ENCODE measurements at regions not wholly inside any gene's neighbourhood (a gene's known extent, or its start where the extent isn't known, plus 50 kb on each side); places are given as distances from the start of the nearest gene placed in this dataset.

DNA sequence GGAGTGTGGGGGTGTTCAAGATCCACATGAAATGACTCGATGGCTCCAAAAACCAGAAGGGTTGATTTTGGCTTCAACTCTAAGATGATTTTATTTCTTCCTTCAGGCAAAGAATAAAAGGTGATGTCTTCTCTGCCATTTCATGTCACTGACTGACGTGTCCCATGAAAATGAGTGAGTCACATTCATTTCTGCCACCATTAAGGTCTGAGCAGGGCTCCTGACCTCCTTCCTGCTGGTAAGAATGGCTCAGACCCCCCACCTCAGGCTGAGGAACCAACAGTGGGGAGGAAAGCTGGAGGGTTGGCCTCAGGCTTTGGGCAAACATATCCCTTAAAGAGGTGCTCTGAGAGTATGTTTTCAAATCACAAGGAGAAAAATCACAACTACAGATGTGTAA lies 53.9 kb upstream of the ZNF354A start:
- no peaks in the 10 kb centered on the region for H3K9me3 ChIP-seq (ENCODE audit: control insufficient read depth, insufficient read depth, low read depth, low read length)
- TF ChIP-seq, protein P1, sequence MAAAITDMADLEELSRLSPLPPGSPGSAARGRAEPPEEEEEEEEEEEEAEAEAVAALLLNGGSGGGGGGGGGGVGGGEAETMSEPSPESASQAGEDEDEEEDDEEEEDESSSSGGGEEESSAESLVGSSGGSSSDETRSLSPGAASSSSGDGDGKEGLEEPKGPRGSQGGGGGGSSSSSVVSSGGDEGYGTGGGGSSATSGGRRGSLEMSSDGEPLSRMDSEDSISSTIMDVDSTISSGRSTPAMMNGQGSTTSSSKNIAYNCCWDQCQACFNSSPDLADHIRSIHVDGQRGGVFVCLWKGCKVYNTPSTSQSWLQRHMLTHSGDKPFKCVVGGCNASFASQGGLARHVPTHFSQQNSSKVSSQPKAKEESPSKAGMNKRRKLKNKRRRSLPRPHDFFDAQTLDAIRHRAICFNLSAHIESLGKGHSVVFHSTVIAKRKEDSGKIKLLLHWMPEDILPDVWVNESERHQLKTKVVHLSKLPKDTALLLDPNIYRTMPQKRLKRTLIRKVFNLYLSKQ (tag by site-specific recombination; IDR thresholded peaks at IDR 0.05; ENCODE audit: borderline replicate concordance), result no peak
- TF ChIP-seq ZNF341 (tag by site-specific recombination; IDR thresholded peaks at IDR 0.05; ENCODE audit: low read depth), result no peak
- TF ChIP-seq, protein P2, sequence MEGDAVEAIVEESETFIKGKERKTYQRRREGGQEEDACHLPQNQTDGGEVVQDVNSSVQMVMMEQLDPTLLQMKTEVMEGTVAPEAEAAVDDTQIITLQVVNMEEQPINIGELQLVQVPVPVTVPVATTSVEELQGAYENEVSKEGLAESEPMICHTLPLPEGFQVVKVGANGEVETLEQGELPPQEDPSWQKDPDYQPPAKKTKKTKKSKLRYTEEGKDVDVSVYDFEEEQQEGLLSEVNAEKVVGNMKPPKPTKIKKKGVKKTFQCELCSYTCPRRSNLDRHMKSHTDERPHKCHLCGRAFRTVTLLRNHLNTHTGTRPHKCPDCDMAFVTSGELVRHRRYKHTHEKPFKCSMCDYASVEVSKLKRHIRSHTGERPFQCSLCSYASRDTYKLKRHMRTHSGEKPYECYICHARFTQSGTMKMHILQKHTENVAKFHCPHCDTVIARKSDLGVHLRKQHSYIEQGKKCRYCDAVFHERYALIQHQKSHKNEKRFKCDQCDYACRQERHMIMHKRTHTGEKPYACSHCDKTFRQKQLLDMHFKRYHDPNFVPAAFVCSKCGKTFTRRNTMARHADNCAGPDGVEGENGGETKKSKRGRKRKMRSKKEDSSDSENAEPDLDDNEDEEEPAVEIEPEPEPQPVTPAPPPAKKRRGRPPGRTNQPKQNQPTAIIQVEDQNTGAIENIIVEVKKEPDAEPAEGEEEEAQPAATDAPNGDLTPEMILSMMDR (tag by site-specific recombination; IDR thresholded peaks at IDR 0.05), result no peak
- no peak for TF ChIP-seq ZNF624 (tag by site-specific recombination; IDR thresholded peaks at IDR 0.05)
- no peak for TF ChIP-seq HOXA7 (CRISPR knock-in tag; IDR thresholded peaks at IDR 0.05; ENCODE audit: borderline replicate concordance)
- TF ChIP-seq BCL11B (tag by site-specific recombination; IDR thresholded peaks at IDR 0.05; ENCODE audit: low read depth), result no peak
- no peak for TF ChIP-seq ZNF19 (tag by site-specific recombination; IDR thresholded peaks at IDR 0.05; ENCODE audit: low read depth)
- TF ChIP-seq, protein P3, sequence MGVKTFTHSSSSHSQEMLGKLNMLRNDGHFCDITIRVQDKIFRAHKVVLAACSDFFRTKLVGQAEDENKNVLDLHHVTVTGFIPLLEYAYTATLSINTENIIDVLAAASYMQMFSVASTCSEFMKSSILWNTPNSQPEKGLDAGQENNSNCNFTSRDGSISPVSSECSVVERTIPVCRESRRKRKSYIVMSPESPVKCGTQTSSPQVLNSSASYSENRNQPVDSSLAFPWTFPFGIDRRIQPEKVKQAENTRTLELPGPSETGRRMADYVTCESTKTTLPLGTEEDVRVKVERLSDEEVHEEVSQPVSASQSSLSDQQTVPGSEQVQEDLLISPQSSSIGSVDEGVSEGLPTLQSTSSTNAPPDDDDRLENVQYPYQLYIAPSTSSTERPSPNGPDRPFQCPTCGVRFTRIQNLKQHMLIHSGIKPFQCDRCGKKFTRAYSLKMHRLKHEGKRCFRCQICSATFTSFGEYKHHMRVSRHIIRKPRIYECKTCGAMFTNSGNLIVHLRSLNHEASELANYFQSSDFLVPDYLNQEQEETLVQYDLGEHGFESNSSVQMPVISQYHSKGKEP (tag by site-specific recombination; IDR thresholded peaks at IDR 0.05), result no peak
- TF ChIP-seq, protein P4, sequence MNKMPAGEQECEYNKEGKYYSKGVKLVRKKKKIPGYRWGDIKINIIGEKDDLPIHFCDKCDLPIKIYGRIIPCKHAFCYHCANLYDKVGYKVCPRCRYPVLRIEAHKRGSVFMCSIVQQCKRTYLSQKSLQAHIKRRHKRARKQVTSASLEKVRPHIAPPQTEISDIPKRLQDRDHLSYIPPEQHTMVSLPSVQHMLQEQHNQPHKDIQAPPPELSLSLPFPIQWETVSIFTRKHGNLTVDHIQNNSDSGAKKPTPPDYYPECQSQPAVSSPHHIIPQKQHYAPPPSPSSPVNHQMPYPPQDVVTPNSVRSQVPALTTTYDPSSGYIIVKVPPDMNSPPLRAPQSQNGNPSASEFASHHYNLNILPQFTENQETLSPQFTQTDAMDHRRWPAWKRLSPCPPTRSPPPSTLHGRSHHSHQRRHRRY (tag by site-specific recombination; IDR thresholded peaks at IDR 0.05), result no peak
- no peak for TF ChIP-seq REPIN1 (tag by site-specific recombination; IDR thresholded peaks at IDR 0.05; ENCODE audit: low read depth)
- no peak for TF ChIP-seq ZXDB (tag by site-specific recombination; IDR thresholded peaks at IDR 0.05)
- TF ChIP-seq MEIS1 (CRISPR knock-in tag; IDR thresholded peaks at IDR 0.05; ENCODE audit: borderline replicate concordance), result no peak
- TF ChIP-seq ZNF155 (tag by site-specific recombination; IDR thresholded peaks at IDR 0.05), result no peak
- CTCF ChIA-PET, result no interaction called here

DNA sequence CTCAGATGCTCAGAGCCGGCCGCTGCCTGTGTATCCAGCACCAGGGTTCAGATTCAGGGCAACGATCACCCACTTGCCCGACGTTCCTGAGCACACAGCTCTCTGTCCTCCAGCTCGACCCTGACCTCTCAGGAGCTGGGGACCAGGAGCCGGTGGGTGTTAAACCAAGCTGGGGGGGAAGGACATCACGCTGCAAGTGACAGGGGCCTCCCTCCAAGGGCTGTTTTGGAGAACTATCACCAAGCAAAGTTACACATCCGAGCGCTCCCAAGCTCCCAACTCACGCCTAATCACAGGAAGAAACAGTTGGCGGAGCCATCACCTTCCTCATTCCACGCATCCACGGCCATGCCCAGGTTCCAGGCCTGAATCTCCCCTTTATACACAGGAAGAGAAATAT lies 51.5 kb upstream of the ZNF354A start:
- Histone ChIP-seq H3K4me1 (ENCODE audit: control insufficient read depth, insufficient read depth, low read length) (no peaks in the 10 kb centered on the region), H3K4me3 (ENCODE audit: low read depth, low read length) (no peak overlapping the region), H3K27ac (ENCODE audit: extremely low read depth, low read depth, low read length) (no peak overlapping the region), H3K36me3 (ENCODE audit: control insufficient read depth in 2 of 2, insufficient read depth in 1 of 2, low read length in 2 of 2) (no peaks in the 10 kb centered on the region), H3K9me3 (ENCODE audit: control insufficient read depth, insufficient read depth, low read depth, low read length) (no peaks in the 10 kb centered on the region)
- CTCF ChIA-PET, result no interaction called here
- POLR2A ChIA-PET, result no interaction called here
- TF ChIP-seq ZBTB8A (tag by site-specific recombination; IDR thresholded peaks at IDR 0.05) (no peak), ZNF707 (tag by site-specific recombination; IDR thresholded peaks at IDR 0.05) (no peak), ZFP3 (tag by site-specific recombination; IDR thresholded peaks at IDR 0.05; ENCODE audit: low read depth) (no peak), SCRT1 (tag by site-specific recombination; IDR thresholded peaks at IDR 0.05; ENCODE audit: borderline replicate concordance) (no peak), ZNF121 (tag by site-specific recombination; IDR thresholded peaks at IDR 0.05) (no peak), ZXDB (tag by site-specific recombination; IDR thresholded peaks at IDR 0.05) (no peak), KLF7 (tag by site-specific recombination; IDR thresholded peaks at IDR 0.05; ENCODE audit: borderline replicate concordance) (no peak)
- TF ChIP-seq, protein P5, sequence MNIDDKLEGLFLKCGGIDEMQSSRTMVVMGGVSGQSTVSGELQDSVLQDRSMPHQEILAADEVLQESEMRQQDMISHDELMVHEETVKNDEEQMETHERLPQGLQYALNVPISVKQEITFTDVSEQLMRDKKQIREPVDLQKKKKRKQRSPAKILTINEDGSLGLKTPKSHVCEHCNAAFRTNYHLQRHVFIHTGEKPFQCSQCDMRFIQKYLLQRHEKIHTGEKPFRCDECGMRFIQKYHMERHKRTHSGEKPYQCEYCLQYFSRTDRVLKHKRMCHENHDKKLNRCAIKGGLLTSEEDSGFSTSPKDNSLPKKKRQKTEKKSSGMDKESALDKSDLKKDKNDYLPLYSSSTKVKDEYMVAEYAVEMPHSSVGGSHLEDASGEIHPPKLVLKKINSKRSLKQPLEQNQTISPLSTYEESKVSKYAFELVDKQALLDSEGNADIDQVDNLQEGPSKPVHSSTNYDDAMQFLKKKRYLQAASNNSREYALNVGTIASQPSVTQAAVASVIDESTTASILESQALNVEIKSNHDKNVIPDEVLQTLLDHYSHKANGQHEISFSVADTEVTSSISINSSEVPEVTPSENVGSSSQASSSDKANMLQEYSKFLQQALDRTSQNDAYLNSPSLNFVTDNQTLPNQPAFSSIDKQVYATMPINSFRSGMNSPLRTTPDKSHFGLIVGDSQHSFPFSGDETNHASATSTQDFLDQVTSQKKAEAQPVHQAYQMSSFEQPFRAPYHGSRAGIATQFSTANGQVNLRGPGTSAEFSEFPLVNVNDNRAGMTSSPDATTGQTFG (tag by site-specific recombination; IDR thresholded peaks at IDR 0.05; ENCODE audit: borderline replicate concordance), result no peak
- TF ChIP-seq, protein P6, sequence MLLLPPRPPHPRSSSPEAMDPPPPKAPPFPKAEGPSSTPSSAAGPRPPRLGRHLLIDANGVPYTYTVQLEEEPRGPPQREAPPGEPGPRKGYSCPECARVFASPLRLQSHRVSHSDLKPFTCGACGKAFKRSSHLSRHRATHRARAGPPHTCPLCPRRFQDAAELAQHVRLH (tag by site-specific recombination; IDR thresholded peaks at IDR 0.05), result no peak
- TF ChIP-seq, protein P7, sequence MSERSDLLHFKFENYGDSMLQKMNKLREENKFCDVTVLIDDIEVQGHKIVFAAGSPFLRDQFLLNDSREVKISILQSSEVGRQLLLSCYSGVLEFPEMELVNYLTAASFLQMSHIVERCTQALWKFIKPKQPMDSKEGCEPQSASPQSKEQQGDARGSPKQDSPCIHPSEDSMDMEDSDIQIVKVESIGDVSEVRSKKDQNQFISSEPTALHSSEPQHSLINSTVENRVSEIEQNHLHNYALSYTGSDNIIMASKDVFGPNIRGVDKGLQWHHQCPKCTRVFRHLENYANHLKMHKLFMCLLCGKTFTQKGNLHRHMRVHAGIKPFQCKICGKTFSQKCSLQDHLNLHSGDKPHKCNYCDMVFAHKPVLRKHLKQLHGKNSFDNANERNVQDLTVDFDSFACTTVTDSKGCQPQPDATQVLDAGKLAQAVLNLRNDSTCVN (tag by site-specific recombination; optimal IDR thresholded peaks at IDR 0.05), result no peak
- TF ChIP-seq, protein P8, sequence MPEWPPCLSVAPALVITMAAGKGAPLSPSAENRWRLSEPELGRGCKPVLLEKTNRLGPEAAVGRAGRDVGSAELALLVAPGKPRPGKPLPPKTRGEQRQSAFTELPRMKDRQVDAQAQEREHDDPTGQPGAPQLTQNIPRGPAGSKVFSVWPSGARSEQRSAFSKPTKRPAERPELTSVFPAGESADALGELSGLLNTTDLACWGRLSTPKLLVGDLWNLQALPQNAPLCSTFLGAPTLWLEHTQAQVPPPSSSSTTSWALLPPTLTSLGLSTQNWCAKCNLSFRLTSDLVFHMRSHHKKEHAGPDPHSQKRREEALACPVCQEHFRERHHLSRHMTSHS (tag by site-specific recombination; IDR thresholded peaks at IDR 0.05), result no peak

More for the DNA sequence above, 53.9 kb upstream of the ZNF354A start:
- POLR2A ChIA-PET, result no interaction called here
- H3K4me1 ChIP-seq (ENCODE audit: control insufficient read depth, insufficient read depth, low read length), result no peaks in the 10 kb centered on the region
- no peaks in the 10 kb centered on the region for H3K36me3 ChIP-seq (ENCODE audit: control insufficient read depth in 2 of 2, insufficient read depth in 1 of 2, low read length in 2 of 2)
- no peak overlapping the region for H3K4me3 ChIP-seq (ENCODE audit: low read depth, low read length)
- H3K27ac ChIP-seq (ENCODE audit: extremely low read depth, low read depth, low read length), result no peak overlapping the region
